ENCODE measurements at regions not wholly inside any gene's neighbourhood (a gene's known extent, or its start where the extent isn't known, plus 50 kb on each side); places are given as distances from the start of the nearest gene placed in this dataset.

DNA sequence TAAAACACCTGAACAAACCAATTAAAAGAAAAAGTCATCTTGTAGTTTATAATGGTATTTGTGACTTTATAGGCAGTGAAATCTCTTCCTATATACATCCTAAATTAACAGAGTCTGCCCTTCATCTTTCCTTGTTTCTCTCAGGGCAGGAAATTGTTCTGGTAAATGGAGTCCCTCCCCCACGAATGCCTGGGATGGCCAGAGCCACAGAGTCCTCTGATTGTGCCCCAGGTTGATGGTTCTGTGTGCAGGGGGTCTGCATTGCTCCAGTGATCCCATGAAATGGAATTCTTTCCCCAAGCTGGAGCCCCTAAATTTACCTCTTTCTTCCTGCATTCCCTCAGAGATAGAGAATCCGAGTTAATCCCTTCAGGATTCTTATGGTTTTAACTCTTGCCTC is 155.5 kb downstream of the MTX2 start:
- TF ChIP-seq GATA2 (IDR thresholded peaks at IDR 0.05; ENCODE audit: low read depth, low read length) (no peak), GATA3 (IDR thresholded peaks at IDR 0.05; ENCODE audit: low read depth, low read length) (no peak)

All from SH-SY5Y (cell line).